ENCODE measurements at regions not wholly inside any gene's neighbourhood (a gene's known extent, or its start where the extent isn't known, plus 50 kb on each side); places are given as distances from the start of the nearest gene placed in this dataset.

DNA sequence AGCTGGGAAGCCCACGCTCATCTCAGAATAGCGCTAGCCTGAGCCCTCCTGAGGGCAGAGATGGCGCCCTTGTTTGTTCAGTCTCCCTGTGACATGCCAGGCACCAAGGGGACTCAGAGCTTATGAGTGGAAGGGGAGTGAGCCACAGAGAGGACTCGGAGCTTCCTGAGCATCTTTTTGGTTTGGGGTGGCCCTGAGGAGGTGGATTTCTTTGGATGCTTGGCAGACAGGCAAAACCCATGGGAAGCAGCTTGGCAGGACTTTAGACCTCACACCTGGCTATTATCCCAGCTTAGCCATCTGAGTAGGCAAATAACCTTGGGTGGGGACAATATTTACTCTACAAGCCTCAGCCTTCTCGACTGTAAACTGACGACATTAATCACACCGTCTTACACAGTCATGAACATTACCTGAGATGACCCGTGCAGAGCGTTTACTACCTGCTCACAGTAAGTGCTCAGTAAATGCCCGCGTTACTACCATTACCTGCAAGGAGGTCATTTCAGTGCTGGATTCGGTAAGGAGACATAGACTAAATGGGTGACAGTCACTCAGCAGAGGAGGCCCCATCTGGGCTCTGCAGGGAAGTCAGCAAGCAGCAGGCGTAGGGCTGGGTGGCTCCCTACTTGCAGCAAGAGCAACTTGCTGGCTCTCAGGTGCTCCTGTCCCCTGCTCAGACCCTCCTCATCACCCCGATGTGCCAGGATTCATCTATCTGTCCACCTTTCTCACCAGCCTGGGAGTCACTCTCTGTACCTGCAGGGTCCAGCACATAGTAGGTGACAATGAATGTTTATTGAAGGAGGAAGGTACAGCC, 54.9 kb downstream of the KLHDC7A start:
- WGBS: 83% methylated on average over 13 of the region's 14 CpGs
- TF ChIP-seq, protein P1, sequence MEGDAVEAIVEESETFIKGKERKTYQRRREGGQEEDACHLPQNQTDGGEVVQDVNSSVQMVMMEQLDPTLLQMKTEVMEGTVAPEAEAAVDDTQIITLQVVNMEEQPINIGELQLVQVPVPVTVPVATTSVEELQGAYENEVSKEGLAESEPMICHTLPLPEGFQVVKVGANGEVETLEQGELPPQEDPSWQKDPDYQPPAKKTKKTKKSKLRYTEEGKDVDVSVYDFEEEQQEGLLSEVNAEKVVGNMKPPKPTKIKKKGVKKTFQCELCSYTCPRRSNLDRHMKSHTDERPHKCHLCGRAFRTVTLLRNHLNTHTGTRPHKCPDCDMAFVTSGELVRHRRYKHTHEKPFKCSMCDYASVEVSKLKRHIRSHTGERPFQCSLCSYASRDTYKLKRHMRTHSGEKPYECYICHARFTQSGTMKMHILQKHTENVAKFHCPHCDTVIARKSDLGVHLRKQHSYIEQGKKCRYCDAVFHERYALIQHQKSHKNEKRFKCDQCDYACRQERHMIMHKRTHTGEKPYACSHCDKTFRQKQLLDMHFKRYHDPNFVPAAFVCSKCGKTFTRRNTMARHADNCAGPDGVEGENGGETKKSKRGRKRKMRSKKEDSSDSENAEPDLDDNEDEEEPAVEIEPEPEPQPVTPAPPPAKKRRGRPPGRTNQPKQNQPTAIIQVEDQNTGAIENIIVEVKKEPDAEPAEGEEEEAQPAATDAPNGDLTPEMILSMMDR (IDR thresholded peaks at IDR 0.05): no peak
- TF ChIP-seq EP300 (IDR thresholded peaks at IDR 0.05) (no peak), POLR2AphosphoS5 (IDR thresholded peaks at IDR 0.05) (no peak), POLR2A (IDR thresholded peaks at IDR 0.05) (no peak)
- peak; percentile 27 to 62 for DNase-seq (ENCODE audit: low spot score in 2 of 2)
- Histone ChIP-seq H3K36me3 (no peaks in the 10 kb centered on the region), H3K4me3 (no peak overlapping the region), H3K4me1 (peaks cover 4% of the 10 kb centered on the region), H3K9me3 (no peaks in the 10 kb centered on the region), H3K27ac (no peak overlapping the region), H3K27me3 (peaks cover 42% of the 10 kb centered on the region)

DNA sequence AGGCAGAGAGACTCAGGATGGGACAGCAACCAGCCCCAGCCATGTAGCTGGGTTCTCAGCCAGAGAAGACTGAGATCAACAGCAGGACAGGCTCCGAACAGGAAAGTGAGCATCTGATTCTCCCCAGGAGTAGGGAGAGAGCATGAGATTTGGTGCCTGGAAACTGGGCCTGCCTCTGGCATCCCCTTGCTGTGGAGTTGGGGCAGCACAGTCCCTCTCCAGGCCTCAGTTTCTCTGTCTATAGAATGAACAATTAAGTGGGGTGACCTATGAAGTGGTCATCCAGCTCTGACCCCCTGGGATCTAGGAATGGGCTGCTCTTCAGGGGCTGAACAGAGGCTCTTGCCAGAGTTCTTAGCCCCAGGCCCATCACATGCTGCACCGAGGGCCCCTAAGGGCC, 55.6 kb downstream of the KLHDC7A start:
- Histone ChIP-seq H3K4me3 (no peak overlapping the region), H3K27ac (no peak overlapping the region), H3K27me3 (peaks cover 47% of the 10 kb centered on the region), H3K4me1 (peaks cover 4% of the 10 kb centered on the region), H3K9me3 (no peaks in the 10 kb centered on the region), H3K36me3 (no peaks in the 10 kb centered on the region)
- DNase-seq (ENCODE audit: low spot score in 2 of 2): peak; percentile 3 to 18
- 72% methylated on average over 2 of the region's 2 CpGs for WGBS
- TF ChIP-seq POLR2AphosphoS5 (IDR thresholded peaks at IDR 0.05) (no peak), EP300 (IDR thresholded peaks at IDR 0.05) (no peak), POLR2A (IDR thresholded peaks at IDR 0.05) (no peak)
- TF ChIP-seq, protein P1 (IDR thresholded peaks at IDR 0.05): no peak

DNA sequence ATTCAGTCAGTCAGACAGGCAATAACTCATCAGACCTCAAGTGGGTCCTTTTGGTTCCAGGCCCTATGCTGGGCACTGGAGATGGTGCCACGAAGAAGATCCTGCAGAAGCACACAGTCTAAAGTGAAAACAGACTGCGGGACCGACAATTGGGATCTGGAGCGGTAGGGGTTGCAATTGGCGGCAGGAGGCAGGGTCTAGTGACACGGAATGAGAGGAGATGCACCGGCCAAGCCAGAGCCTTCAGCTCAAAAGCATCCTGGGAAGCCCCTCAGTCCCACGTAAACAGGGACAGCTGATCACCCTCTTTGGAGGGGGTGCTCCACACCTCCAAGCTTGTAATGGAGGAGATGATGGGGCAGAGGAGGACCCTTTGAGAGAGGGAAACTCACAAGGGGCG, 56.2 kb downstream of the KLHDC7A start:
- TF ChIP-seq, protein P1 (IDR thresholded peaks at IDR 0.05): no peak
- TF ChIP-seq POLR2A (IDR thresholded peaks at IDR 0.05): no peak
- TF ChIP-seq POLR2AphosphoS5 (IDR thresholded peaks at IDR 0.05): no peak
- no peak for TF ChIP-seq EP300 (IDR thresholded peaks at IDR 0.05)
- DNase-seq (ENCODE audit: low spot score in 2 of 2): peak; percentile 12 to 13
- peaks cover 4% of the 10 kb centered on the region for H3K4me1 ChIP-seq
- no peaks in the 10 kb centered on the region for H3K9me3 ChIP-seq
- WGBS: 89% methylated on average over 9 of the region's 9 CpGs
- H3K27me3 ChIP-seq: peaks cover 48% of the 10 kb centered on the region
- H3K36me3 ChIP-seq: no peaks in the 10 kb centered on the region
- H3K4me3 ChIP-seq: no peak overlapping the region
- H3K27ac ChIP-seq: no peak overlapping the region

DNA sequence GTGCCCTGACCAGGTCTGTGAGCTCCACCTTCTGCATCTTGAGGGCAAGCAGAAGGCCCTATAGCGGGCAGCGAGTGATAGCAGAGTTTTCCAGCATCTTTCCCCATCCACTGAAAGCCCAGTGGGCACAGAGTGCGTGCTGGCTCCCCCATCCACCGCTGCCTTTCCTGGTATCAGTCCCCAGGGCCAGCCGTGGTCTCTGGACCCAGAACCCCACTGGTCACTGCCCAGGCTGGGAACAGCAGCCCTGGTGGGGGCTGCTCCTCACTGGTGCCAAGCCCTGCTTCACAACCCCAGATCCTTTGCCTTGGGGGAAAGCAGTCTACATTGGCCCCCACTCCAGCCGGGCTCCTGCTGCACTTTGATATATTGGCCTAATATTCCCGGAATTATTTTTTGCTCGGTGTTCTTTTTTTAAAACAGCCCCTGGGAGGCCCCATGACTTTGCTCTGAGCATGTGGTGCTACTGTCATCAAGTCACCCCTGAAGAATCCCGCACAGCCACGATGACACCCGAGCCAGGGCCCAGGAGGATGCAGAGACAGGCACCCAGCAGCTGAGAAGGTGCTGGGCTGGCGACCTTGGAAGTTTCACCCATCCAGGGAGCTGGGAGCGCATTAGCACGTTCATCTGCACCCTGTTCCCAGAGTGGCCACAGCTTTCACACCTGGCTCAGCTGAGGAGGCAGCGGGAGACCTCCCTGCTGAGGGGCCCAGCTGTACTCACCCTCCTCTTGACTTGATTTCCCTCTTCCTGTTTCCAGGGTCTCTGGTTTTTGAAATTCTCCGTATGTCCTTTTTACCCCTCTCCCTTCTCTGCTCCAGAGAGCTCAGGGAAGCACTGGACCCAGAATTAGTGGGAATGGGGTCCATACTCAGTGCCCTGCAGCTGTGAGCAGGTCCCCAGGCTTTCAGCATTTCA, 56.9 kb downstream of the KLHDC7A start:
- DNase-seq (ENCODE audit: low spot score in 2 of 2): peak; percentile 40 to 67
- Histone ChIP-seq H3K4me1 (peaks cover 4% of the 10 kb centered on the region), H3K27me3 (peaks cover 52% of the 10 kb centered on the region), H3K27ac (no peak overlapping the region), H3K4me3 (no peak overlapping the region), H3K9me3 (no peaks in the 10 kb centered on the region), H3K36me3 (no peaks in the 10 kb centered on the region)
- TF ChIP-seq, protein P1 (IDR thresholded peaks at IDR 0.05): no peak
- no peak for TF ChIP-seq POLR2A (IDR thresholded peaks at IDR 0.05)
- TF ChIP-seq POLR2AphosphoS5 (IDR thresholded peaks at IDR 0.05): no peak
- TF ChIP-seq EP300 (IDR thresholded peaks at IDR 0.05): no peak
- 73% methylated on average over 9 of the region's 16 CpGs for WGBS

DNA sequence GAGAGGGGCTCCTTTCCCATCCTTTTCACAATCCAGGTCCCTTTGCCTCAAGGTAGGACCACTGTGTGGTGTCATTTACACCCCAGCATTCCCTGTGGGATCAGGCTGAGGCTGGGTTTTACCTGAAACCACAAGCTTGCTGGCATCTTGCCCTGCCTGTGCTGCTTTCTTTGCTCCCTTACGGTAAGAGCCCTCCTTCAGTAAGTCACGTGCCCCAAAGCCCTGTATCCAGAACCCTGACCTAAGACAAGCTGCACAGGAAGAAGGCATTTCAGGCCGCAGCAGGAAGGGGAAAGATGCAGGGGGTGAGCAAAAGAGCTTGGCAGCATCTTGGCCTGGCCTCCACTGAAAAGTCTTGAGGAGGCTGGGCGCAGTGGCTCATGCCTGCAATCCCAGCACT, 58.4 kb downstream of the KLHDC7A start:
- H3K27me3 ChIP-seq: peaks cover 66% of the 10 kb centered on the region
- 70% methylated on average over 4 of the region's 4 CpGs for WGBS

More for the DNA sequence above, 58.4 kb downstream of the KLHDC7A start:
- H3K27ac ChIP-seq: no peak overlapping the region
- peak; percentile 19 to 31 for DNase-seq (ENCODE audit: low spot score in 2 of 2)
- H3K9me3 ChIP-seq: no peaks in the 10 kb centered on the region
- H3K4me3 ChIP-seq: no peak overlapping the region
- H3K36me3 ChIP-seq: no peaks in the 10 kb centered on the region
- TF ChIP-seq, protein P1 (IDR thresholded peaks at IDR 0.05): no peak
- TF ChIP-seq EP300 (IDR thresholded peaks at IDR 0.05) (no peak), POLR2A (IDR thresholded peaks at IDR 0.05) (no peak)
- no peaks in the 10 kb centered on the region for H3K4me1 ChIP-seq

Measured in suprapubic skin (tissue), 4 donors.